Gastrocnemius medialis (tissue), 4 donors: ENCODE measurements at regions not wholly inside any gene's neighbourhood (a gene's known extent, or its start where the extent isn't known, plus 50 kb on each side); places are given as distances from the start of the nearest gene placed in this dataset.

Experiments used
- ATAC-seq, 2 donors: fragments of 150-250 bp; one replicate each; pipeline ENCODE4 v1.9.1; 2016
- DNase-seq, 2 donors: peaks; one replicate each; pipeline ENCODE4 v3.0.0-alpha.2; 2019
- H3K27ac ChIP-seq, 4 donors: fragments of 200-600 bp; sonication (generic); 1 replicate in 1 of 4; 2 replicates in 3 of 4; pipeline ENCODE4 v1.5.1; 2016 to 2018; ENCODE audit warnings: mild to moderate bottlenecking in 2 of 4, moderate library complexity in 1 of 4
- H3K27me3 ChIP-seq, 3 donors: fragments of 200-600 bp; sonication (generic) in 2 of 3; 1 replicate in 1 of 3; 2 replicates in 2 of 3; pipeline versions ENCODE4 v1.5.1 to v1.6.0; 2016 to 2019; ENCODE audit warnings: mild to moderate bottlenecking in 1 of 3, moderate library complexity in 1 of 3
- H3K36me3 ChIP-seq, 2 donors: fragments of 200-600 bp; sonication (generic) in 1 of 2; one replicate each; pipeline ENCODE4 v1.5.1; 2017 to 2018
- H3K4me1 ChIP-seq, 2 donors: fragments of 200-600 bp; sonication (generic) in 1 of 2; one replicate each; pipeline ENCODE4 v1.5.1; 2016 to 2017; ENCODE audit warnings: mild to moderate bottlenecking in 2 of 2
- H3K4me3 ChIP-seq, 4 donors: fragments of 200-600 bp; sonication (generic) in 3 of 4; 1 replicate in 1 of 4; 2 replicates in 3 of 4; pipeline ENCODE4 v1.5.1; 2016 to 2019; ENCODE audit warnings: mild to moderate bottlenecking in 2 of 4
- H3K9me3 ChIP-seq, 3 donors: fragments of 200-600 bp; sonication (generic) in 2 of 3; 1 replicate in 1 of 3; 2 replicates in 2 of 3; pipeline ENCODE4 v1.5.1; 2016 to 2019
- POLR2A ChIP-seq, 2 donors: fragments of 450-650 bp; IDR thresholded peaks; one replicate each; pipeline ENCODE4 v1.6.1; 2017; ENCODE audit warnings: antibody characterized with exemption in 2 of 2, mild to moderate bottlenecking in 2 of 2, moderate library complexity in 2 of 2
- in situ Hi-C, 4 donors: fragments of 200-750 bp; cut with MboI; loops; one replicate each; pipeline versions ENCODE4 v1.15.0 to v1.8.0; 2017; ENCODE audit warnings: low sequenced_read_pairs in 4 of 4
- intact Hi-C: fragments of 100-400 bp; cut with DNase I; formaldehyde crosslinking; loops from one replicate; pipeline ENCODE4 v1.15.1; 2023; ENCODE audit warnings: low total_unique reads
- TF ChIP-seq, protein P1 (sequence below), 5 experiments: fragments of 450-650 bp in 3 of 5; fragments of 200-600 bp in 2 of 5; sonication (generic) in 2 of 5; IDR thresholded peaks in 4 of 5; conservative IDR thresholded peaks in 1 of 5; 1 replicate in 4 of 5; 2 replicates in 1 of 5; pipeline ENCODE4 v1.5.1; 2016 to 2019; ENCODE audit warnings: antibody characterized with exemption in 5 of 5, mild to moderate bottlenecking in 3 of 5, moderate library complexity in 3 of 5

DNA sequence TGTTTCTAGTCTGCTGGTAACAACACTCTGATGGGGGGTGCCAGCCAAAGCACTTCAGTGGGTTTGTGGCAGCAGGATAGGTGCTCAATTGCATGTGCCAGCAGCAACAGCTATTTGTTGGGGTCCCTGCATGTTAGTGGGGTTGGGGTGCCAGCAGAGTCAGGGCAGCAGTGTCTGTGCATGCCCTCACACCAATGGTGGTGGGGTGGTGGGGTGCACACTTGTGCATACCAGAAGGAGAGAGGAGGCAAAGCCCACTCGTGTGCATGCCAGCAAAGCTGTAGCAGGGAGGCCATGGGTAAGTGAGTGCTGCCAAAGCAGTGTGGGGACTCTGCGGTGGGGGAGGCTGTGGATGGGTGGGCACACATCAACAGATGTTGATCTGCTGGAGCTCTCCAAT, 232.2 kb downstream of the GABRG2 start:
- H3K4me1 ChIP-seq: no peaks in the 10 kb centered on the region
- no peaks in the 10 kb centered on the region for H3K27me3 ChIP-seq
- in situ Hi-C loops: no loop called here
- no peak for TF ChIP-seq POLR2A (IDR thresholded peaks at IDR 0.05)
- no peaks in the 10 kb centered on the region for H3K9me3 ChIP-seq
- intact Hi-C loops: no loop called here
- no peak overlapping the region for H3K4me3 ChIP-seq
- ATAC-seq (no peak), DNase-seq (no peak)
- H3K27ac ChIP-seq: no peak overlapping the region
- H3K36me3 ChIP-seq: no peaks in the 10 kb centered on the region

DNA sequence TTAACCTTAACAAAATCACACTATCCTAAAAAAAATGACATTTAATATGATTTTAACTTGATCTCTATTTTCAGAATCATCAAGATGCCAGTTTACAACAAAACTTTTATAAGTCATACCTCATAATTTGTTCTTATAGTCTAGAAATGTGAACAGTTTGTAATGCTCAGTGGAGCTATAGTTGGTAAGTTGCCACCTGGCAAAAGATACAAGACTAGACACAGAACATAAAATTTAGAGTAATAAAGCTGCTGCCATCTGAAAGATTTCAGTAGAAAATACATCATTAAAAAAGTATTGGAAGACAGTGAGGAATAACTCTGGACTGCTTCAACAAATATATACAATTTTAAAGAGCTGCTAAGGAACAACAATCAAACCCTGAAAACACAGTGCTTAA, 233.8 kb downstream of the GABRG2 start:
- ATAC-seq (no peak), DNase-seq (no peak)
- H3K9me3 ChIP-seq: no peaks in the 10 kb centered on the region
- H3K27me3 ChIP-seq: no peaks in the 10 kb centered on the region
- H3K4me1 ChIP-seq: no peaks in the 10 kb centered on the region
- H3K27ac ChIP-seq: no peak overlapping the region
- H3K4me3 ChIP-seq: no peak overlapping the region
- intact Hi-C loops (no loop called here), in situ Hi-C loops (no loop called here)
- TF ChIP-seq, protein P1, sequence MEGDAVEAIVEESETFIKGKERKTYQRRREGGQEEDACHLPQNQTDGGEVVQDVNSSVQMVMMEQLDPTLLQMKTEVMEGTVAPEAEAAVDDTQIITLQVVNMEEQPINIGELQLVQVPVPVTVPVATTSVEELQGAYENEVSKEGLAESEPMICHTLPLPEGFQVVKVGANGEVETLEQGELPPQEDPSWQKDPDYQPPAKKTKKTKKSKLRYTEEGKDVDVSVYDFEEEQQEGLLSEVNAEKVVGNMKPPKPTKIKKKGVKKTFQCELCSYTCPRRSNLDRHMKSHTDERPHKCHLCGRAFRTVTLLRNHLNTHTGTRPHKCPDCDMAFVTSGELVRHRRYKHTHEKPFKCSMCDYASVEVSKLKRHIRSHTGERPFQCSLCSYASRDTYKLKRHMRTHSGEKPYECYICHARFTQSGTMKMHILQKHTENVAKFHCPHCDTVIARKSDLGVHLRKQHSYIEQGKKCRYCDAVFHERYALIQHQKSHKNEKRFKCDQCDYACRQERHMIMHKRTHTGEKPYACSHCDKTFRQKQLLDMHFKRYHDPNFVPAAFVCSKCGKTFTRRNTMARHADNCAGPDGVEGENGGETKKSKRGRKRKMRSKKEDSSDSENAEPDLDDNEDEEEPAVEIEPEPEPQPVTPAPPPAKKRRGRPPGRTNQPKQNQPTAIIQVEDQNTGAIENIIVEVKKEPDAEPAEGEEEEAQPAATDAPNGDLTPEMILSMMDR (IDR thresholded peaks at IDR 0.05 in 4 of 5, conservative IDR thresholded peaks at IDR 0.05 in 1 of 5): no peak
- no peak for TF ChIP-seq POLR2A (IDR thresholded peaks at IDR 0.05)
- no peaks in the 10 kb centered on the region for H3K36me3 ChIP-seq

DNA sequence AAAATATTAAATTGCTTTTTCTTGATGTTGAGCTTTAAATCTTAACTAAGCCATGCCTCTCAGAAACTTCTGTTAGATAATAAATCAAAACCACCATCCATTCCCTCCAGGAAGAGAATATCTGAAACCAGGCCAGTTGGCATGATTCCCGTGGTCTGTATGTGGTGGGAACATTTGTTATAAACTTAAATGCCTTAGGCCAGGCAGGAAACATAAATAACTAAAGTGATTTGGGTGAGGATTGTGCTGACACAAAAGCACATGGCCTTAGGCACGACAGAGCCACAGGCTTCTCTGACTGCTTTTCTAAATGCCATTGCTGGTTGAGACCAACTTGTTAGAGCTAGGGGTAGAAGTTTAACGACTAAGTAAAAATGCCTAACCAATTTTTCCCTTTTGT, 255.9 kb downstream of the GABRG2 start:
- DNase-seq (no peak), ATAC-seq (no peak)
- TF ChIP-seq POLR2A (IDR thresholded peaks at IDR 0.05): no peak
- TF ChIP-seq, protein P1 (IDR thresholded peaks at IDR 0.05 in 4 of 5, conservative IDR thresholded peaks at IDR 0.05 in 1 of 5): no peak
- Histone ChIP-seq H3K4me3 (no peak overlapping the region), H3K9me3 (no peaks in the 10 kb centered on the region), H3K4me1 (no peaks in the 10 kb centered on the region), H3K36me3 (no peaks in the 10 kb centered on the region), H3K27ac (no peak overlapping the region), H3K27me3 (no peaks in the 10 kb centered on the region)
- intact Hi-C loops: no loop called here
- in situ Hi-C loops: no loop called here

DNA sequence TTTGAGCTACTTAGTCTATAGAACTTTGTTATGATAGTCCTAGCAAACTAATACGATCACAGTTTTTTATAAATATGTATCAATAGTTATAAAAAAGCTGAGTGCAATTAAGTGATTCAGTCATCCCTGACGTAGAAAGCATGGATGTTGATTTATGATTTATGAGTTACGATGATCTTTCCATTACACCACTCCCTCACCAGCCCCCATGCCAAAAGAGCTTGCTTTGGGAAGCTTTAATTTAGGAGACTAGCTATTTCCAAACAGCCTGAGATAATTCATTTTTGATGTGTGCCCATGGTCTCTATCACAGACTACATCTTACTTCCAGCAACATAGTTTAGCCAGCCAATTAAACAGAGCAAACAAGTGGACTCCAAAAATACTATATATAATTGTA, 256.8 kb downstream of the GABRG2 start:
- in situ Hi-C loops: no loop called here
- Histone ChIP-seq H3K9me3 (no peaks in the 10 kb centered on the region), H3K27me3 (no peaks in the 10 kb centered on the region), H3K4me3 (no peak overlapping the region), H3K4me1 (no peaks in the 10 kb centered on the region), H3K27ac (no peak overlapping the region), H3K36me3 (no peaks in the 10 kb centered on the region)
- no peak for TF ChIP-seq POLR2A (IDR thresholded peaks at IDR 0.05)
- TF ChIP-seq, protein P1 (IDR thresholded peaks at IDR 0.05 in 4 of 5, conservative IDR thresholded peaks at IDR 0.05 in 1 of 5): no peak
- DNase-seq (no peak), ATAC-seq (no peak)
- intact Hi-C loops: no loop called here

DNA sequence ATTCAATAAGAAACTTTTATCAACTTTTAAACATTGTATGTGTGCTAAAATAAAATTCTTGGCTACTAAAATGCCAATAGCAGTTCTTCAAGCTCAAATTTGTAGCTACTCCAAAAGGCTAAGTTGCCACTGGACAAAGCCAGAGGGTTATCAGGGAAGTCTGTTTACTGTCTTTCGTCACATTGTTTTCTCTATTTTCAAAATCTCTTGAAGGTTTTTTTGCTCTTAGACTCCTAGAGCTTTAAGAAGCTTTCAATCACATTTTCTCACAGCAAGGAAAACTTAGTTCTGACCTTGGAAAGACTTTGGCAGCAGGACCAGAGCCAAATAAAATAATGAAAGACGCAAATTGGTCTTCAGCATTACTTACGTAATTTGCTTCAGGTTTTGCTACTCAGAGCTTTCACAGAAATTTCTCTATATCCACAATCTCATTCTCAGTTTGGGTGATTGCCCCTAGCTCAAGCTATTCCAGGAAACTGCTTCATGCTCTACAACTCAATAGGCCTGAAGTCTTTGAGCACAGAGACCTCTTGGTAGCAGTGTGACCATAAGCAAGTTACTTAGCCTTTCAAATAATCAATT, 257.7 kb downstream of the GABRG2 start:
- Histone ChIP-seq H3K9me3 (no peaks in the 10 kb centered on the region), H3K27ac (no peak overlapping the region), H3K27me3 (no peaks in the 10 kb centered on the region), H3K4me1 (no peaks in the 10 kb centered on the region), H3K4me3 (no peak overlapping the region), H3K36me3 (no peaks in the 10 kb centered on the region)
- DNase-seq (no peak), ATAC-seq (no peak)
- in situ Hi-C loops: no loop called here
- intact Hi-C loops: no loop called here
- TF ChIP-seq POLR2A (IDR thresholded peaks at IDR 0.05): no peak
- TF ChIP-seq, protein P1 (IDR thresholded peaks at IDR 0.05 in 4 of 5, conservative IDR thresholded peaks at IDR 0.05 in 1 of 5): no peak
